Skeletal muscle satellite cell (primary cell): ENCODE measurements at regions not wholly inside any gene's neighbourhood (a gene's known extent, or its start where the extent isn't known, plus 50 kb on each side); places are given as distances from the start of the nearest gene placed in this dataset.
"Not testable (repeated sequence)": the region's sequence is repeated elsewhere in the genome, so short reads cannot be mapped to it uniquely, and the experiment has no call there.

Experiments used
- H3K27me3 ChIP-seq: 2 replicates; pipeline ENCODE4 v1.7.0; 2013; ENCODE audit warnings: low read length; ENCODE audit not compliant: control insufficient read depth, insufficient read depth
- H3K36me3 ChIP-seq: 2 replicates; pipeline ENCODE4 v1.7.0; 2013; ENCODE audit warnings: mild to moderate bottlenecking, control low read depth, low read length; ENCODE audit not compliant: insufficient read depth
- H3K4me1 ChIP-seq: 2 replicates; pipeline ENCODE4 v1.7.0; 2013; ENCODE audit warnings: low read length; ENCODE audit not compliant: control insufficient read depth, insufficient read depth
- H3K4me2 ChIP-seq: 2 replicates; pipeline ENCODE4 v1.7.0; 2013; ENCODE audit warnings: mild to moderate bottlenecking, low read length
- H3K4me3 ChIP-seq: 2 replicates; pipeline ENCODE4 v1.7.0; 2013; ENCODE audit warnings: low read length
- H3K9ac ChIP-seq: 2 replicates; pipeline ENCODE4 v1.7.0; 2013; ENCODE audit warnings: mild to moderate bottlenecking, low read depth, low read length, moderate library complexity
- H3K9me3 ChIP-seq: replicated peaks from 2 replicates; pipeline ENCODE4 v1.7.0; 2013; ENCODE audit warnings: mild to moderate bottlenecking, control low read depth, low read length

DNA sequence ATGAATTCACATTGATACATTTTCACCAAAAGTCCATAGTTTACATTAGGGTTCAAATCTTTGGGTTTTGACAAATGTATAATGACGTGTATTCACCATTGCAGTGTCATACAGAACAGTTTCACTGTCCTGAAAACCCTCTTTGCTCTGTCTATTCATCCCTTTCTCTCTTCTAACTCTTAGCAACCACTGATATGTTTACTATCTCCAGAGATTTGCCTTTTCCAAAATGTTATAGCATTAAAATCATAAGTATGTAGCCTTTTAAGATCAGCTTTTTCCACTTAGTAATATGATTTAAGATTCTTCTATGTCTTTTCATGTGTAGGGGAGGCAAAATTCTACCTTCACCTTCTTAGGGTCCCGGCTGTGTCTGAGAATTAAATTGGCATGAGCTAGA is 203.8 kb downstream of the TPRG1 start:
- Histone ChIP-seq H3K36me3 (no peaks in the 10 kb centered on the region), H3K9me3 (no peaks in the 10 kb centered on the region), H3K4me3 (no peak overlapping the region), H3K4me2 (no peak overlapping the region), H3K27me3 (no peaks in the 10 kb centered on the region), H3K9ac (no peak overlapping the region), H3K4me1 (no peaks in the 10 kb centered on the region)

DNA sequence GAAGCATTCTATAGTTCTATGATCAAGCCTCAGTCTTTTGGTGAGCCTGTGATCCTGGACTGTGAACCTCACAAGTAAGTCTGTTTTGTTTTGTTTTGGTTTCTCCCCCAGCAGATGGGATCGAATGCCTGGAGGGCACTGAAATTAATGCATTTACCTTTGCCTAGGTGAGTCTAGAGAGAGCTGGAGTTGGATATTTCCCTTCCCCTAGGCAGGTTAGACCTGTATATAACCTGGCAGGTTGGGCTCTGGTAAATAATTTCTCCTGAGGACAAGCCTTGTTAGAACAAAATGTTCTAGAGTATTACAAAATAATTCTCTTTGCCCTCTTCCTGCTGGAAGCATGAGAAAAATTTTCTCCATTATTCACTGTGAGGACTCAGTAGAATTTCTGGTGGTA is 211.9 kb downstream of the TPRG1 start:
- Histone ChIP-seq H3K9ac (no peak overlapping the region), H3K4me1 (no peaks in the 10 kb centered on the region), H3K27me3 (no peaks in the 10 kb centered on the region), H3K36me3 (no peaks in the 10 kb centered on the region), H3K4me3 (no peak overlapping the region), H3K4me2 (no peak overlapping the region), H3K9me3 (no peaks in the 10 kb centered on the region)

GRCh38 chr3:189385880-189386279 is 214.1 kb downstream of the TPRG1 start:
- not testable (repeated sequence) for H3K4me3 ChIP-seq, H3K4me1 ChIP-seq, H3K27me3 ChIP-seq, H3K9ac ChIP-seq, H3K9me3 ChIP-seq, H3K36me3 ChIP-seq, H3K4me2 ChIP-seq

DNA sequence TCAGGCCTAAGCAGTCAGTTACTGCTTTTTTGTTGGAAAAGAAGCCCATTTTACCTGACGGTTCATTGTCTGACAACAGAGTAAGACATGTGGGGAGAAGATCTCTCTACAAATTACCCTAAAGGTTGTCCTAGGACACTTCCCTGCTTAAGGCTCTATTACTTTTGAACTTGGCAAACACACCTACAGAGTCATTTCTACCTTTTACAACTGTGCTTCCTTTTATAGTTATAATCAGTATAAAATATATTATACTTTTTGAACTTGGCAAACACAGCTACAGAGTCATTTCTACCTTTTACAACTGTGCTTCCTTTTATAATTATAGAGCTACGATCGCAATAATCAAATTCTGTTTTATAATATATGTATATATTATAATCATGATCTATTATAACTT is 215.0 kb downstream of the TPRG1 start:
- Histone ChIP-seq H3K36me3 (no peaks in the 10 kb centered on the region), H3K9ac (no peak overlapping the region), H3K9me3 (no peaks in the 10 kb centered on the region), H3K4me1 (no peaks in the 10 kb centered on the region), H3K4me3 (no peak overlapping the region), H3K4me2 (no peak overlapping the region), H3K27me3 (no peaks in the 10 kb centered on the region)

DNA sequence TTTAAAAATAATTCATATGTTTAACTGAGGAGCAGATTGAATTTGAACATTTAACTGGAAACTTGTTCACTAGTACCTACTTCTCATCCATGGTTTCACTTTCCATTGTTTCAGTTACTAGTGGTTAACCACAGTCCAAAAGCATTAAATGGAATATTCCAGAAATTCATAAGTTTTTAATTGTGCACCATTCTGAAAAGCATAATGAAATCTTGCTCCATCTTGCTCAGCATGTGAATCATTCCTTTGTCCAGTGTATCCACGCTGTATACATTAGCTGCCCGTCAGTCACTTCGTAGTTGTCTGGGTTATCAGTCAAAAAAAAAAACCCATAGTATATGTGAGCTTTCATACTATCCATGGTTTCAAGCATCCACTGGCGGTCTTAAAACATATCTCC is 217.6 kb downstream of the TPRG1 start:
- Histone ChIP-seq H3K4me1 (no peaks in the 10 kb centered on the region), H3K9ac (no peak overlapping the region), H3K4me3 (no peak overlapping the region), H3K4me2 (no peak overlapping the region), H3K36me3 (no peaks in the 10 kb centered on the region), H3K9me3 (no peaks in the 10 kb centered on the region), H3K27me3 (no peaks in the 10 kb centered on the region)

DNA sequence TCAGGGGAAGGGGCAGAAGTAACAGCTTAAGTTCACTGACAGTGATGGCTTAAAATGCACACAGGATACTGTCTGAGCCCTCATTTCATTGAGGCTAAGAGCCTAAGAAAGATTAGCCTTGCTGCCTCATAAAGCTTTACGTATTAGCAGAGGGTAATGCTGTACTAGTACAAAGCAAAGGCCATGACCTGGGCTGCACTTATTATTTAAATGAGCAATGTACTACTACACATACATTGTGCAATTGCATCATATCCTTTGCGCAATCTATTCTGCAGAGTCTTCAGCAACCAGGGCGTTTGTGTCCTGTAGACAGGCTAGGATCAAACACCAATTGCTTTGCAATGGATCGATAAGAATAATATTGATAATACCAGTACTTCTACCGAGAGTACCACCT is 221.8 kb downstream of the TPRG1 start:
- no peak overlapping the region for H3K4me2 ChIP-seq
- no peak overlapping the region for H3K4me3 ChIP-seq
- no peak overlapping the region for H3K9ac ChIP-seq
- no peaks in the 10 kb centered on the region for H3K36me3 ChIP-seq
- H3K4me1 ChIP-seq, result no peaks in the 10 kb centered on the region
- H3K27me3 ChIP-seq, result no peaks in the 10 kb centered on the region
- H3K9me3 ChIP-seq, result no peaks in the 10 kb centered on the region

GRCh38 chr3:189394599-189395121 is 222.9 kb downstream of the TPRG1 start:
- Histone ChIP-seq H3K9me3 (no peaks in the 10 kb centered on the region), H3K4me1 (no peaks in the 10 kb centered on the region), H3K36me3 (no peaks in the 10 kb centered on the region), H3K4me3 (no peak overlapping the region), H3K9ac (no peak overlapping the region), H3K4me2 (no peak overlapping the region), H3K27me3 (no peaks in the 10 kb centered on the region)

GRCh38 chr3:189395825-189396224 is 224.1 kb downstream of the TPRG1 start:
- H3K4me3 ChIP-seq, result no peak overlapping the region
- H3K27me3 ChIP-seq, result no peaks in the 10 kb centered on the region
- no peak overlapping the region for H3K9ac ChIP-seq
- H3K4me1 ChIP-seq, result no peaks in the 10 kb centered on the region
- no peaks in the 10 kb centered on the region for H3K36me3 ChIP-seq
- H3K4me2 ChIP-seq, result no peak overlapping the region
- H3K9me3 ChIP-seq, result no peaks in the 10 kb centered on the region

DNA sequence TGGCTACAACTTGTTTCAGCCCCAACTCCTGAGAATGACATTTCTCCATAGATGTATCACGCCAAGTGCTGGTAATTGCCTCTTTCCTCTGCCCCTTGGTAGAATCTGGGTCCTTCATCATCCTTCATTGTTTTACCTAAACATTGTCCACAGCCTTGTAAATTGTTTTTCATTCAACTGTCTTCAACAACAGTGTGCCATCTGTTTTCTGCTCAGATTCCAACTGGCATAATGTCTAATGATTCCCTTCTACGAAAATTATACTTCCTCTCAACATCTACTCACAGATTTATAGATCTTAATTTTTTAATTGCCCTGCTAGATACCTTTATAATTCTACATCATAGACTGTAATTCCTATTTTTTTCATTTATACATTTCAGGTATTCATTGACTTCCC is 226.9 kb downstream of the TPRG1 start:
- H3K36me3 ChIP-seq, result no peaks in the 10 kb centered on the region
- H3K27me3 ChIP-seq, result no peaks in the 10 kb centered on the region
- no peaks in the 10 kb centered on the region for H3K4me1 ChIP-seq
- H3K4me3 ChIP-seq, result no peak overlapping the region
- H3K9ac ChIP-seq, result no peak overlapping the region
- no peak overlapping the region for H3K4me2 ChIP-seq
- H3K9me3 ChIP-seq, result no peaks in the 10 kb centered on the region

DNA sequence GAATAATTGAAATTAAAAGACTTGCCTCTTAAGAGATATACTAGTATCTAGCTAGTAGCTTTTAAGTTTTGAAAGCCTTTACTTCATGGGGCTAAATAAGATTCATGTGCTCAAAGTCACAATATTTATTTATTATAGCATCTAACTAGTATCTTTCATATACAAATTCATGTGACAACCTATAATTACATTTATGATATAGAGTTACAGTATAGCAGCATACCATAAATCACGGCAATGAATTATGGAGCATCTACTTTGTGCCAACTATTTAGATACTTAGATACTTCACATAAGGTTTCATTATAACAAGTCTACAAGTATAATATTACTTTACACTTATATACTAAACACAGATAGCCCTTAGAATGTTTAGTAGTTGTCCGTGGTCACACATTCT is 229.4 kb downstream of the TPRG1 start:
- Histone ChIP-seq H3K27me3 (no peaks in the 10 kb centered on the region), H3K4me1 (no peaks in the 10 kb centered on the region), H3K36me3 (no peaks in the 10 kb centered on the region), H3K4me2 (no peak overlapping the region), H3K4me3 (no peak overlapping the region), H3K9me3 (no peaks in the 10 kb centered on the region), H3K9ac (no peak overlapping the region)

GRCh38 chr3:189403194-189403593 is 228.0 kb upstream of the TP63 start:
- Histone ChIP-seq H3K4me1 (no peaks in the 10 kb centered on the region), H3K27me3 (no peaks in the 10 kb centered on the region), H3K4me3 (no peak overlapping the region), H3K9ac (no peak overlapping the region), H3K4me2 (no peak overlapping the region), H3K36me3 (no peaks in the 10 kb centered on the region), H3K9me3 (no peaks in the 10 kb centered on the region)

DNA sequence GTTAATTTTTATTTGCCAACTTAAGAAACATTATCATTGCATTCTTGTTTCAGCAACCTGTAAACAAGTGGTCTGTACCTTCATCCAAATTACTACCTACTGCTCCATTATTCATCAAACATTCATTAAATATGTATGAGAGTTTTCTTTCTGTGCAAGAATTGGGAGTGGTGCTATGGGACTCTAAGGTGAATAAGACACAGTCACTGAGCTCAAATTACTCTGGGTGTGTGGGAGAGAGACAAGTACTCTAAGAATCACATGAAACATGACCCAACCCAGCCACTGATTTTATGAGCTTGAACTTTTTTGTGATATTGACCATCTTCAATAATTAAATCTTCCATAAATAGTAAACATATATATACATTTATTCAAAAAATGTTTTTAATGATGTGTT is 227.2 kb upstream of the TP63 start:
- Histone ChIP-seq H3K36me3 (no peaks in the 10 kb centered on the region), H3K4me3 (no peak overlapping the region), H3K4me1 (no peaks in the 10 kb centered on the region), H3K4me2 (no peak overlapping the region), H3K9ac (no peak overlapping the region), H3K27me3 (no peaks in the 10 kb centered on the region), H3K9me3 (no peaks in the 10 kb centered on the region)
